GM19395 (cell line): ENCODE measurements at regions not wholly inside any gene's neighbourhood (a gene's known extent, or its start where the extent isn't known, plus 50 kb on each side); places are given as distances from the start of the nearest gene placed in this dataset.

Experiments
- ATAC-seq: cut with Tn5 transposase; IDR thresholded peaks from one replicate; pipeline ENCODE4 v1.9.1; 2021; ENCODE audit warnings: mild to moderate bottlenecking, moderate library complexity; ENCODE audit not compliant: unreplicated experiment

DNA sequence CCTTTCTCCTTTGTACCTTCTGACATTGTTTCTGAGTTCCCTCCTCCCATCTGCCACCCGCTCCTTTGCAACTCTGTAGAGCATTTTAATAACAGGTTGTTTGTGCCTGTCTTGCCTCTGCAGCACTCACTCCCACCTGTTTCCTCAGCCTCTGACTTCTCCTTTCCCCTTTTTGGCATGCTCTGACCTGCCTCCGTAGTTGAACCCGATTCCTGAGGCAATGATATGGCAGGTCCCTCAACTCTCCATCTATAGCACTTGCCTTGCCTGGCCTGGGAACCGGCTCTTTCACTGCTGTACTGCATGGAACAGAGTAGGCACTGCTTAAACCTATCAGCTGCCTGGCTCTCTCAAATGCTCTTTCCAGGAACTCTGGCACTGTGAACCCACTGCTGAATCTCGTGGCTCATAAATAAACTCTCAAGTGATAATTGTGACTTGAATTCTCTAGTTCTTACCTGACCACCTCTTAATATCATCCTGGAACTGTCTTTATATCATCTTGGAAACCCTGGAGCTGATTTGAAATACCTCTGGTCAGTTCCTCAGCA, 50.3 kb downstream of the UTRN start:
- ATAC-seq: no peak

DNA sequence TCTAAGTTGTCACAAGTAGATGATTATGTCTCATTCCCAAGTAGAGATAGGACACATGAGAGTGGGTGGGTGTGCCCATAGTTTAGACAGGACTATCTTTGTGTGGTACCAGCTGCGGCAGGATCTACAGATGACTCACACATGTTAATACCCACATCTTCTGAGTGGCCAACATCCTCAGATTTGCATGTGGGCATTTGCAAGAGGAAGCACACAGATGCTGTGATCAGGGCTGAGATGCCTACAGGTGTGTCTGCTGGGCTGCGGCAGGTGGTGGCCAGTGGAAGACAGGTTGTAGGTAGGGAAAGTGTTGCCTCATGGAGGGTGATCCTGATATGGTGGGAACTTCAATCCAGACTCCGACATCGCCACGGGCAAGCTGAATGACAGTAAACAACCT, 50.8 kb downstream of the UTRN start:
- ATAC-seq: peak; percentile 55

DNA sequence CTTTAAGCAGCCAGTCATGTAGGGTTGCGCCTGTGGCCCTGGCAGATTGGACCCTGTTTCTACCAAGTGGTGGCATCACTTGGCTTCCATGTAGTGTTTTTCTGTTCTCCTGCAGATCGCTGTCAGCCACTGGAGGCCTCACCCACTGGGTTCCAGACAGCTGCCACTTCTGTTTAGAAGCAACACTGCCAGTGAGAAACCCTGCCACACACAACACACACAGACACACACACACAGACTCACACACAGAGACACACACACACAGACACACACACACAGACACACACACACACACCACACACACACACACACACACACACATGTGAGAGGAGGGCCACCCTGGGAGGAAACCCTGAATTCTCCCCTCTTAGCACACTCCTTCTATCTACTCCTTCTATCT, 51.8 kb downstream of the UTRN start:
- no peak for ATAC-seq

DNA sequence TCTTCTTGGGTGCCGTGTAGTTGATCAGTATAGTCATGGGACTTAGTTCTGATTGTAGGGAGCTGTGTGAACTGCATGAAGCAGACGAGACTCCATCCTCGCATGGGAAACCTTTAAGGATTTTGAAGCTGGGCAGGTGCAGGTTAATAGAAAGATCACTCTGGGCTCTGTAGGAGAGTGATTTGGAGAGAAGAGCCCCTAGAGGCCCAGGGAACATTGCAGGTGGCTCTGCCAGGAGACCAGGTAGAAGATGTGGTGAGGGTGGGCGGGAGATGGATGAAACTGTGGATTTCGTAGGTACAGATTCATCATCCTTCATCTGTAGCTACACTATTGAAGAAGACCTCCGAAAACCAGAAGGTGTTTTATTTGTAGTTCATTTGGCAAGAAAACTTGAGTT, 53.3 kb downstream of the UTRN start:
- no peak for ATAC-seq

DNA sequence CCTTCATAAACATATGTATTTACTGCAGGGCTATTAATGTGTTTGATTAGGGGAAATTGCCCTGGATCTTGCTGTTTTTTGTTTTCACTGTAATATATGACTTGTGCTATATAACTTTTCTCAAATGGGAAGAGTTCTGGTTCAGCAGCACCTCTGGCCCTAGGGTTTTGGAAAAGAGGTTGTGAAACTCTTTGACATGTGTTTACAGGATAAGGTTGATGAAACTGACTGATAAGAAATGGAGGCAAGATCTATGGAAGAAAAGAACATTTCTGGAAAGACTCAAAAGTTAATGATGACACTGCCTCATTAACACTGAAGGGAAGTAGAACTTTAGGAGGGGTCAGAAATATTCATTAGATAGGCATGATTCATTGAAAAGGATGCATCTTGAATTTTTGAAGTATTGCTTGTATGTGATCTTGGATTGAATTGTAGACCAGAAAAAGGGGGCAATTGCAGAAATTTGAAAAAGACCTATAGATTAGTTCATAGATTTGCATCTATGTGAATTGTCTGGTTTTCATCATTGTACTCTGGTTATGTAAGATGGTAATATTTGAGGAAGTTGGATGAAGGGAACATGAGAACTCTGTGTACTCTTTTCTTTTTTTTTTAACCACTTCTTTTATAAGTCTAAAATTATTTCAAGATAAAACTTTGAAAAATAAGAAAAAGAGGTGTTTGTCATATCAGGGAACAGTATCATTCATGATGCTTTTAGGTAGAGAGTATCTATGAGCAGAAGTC, 54.0 kb downstream of the UTRN start:
- ATAC-seq: no peak

DNA sequence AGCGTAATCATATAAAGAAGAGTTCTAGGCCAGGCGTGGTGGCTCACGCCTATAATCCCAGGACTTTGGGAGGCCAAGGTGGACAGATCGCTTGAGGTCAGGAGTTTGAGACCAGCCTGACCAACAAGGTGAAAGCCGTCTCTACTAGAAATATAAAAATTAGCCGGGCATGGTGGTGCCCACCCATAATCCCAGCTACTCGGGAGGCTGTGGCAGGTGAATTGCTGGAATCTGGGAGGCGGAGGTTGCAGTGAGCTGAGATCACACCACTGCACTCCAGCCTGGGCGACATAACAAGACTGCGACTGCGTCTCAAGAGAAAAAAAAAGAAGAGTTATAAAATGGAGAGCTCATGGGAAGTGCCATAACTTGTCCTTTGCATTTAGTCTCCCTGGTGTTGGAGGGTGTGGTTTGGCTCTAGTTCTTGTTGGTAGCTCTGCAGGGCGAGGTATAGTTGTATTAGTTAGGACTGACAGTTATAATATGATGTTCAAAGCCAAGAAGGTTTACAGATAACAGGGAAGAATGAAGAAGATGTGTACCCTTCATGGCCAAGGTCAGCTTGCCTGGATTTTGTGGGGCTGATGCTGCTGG, 54.8 kb downstream of the UTRN start:
- no peak for ATAC-seq

DNA sequence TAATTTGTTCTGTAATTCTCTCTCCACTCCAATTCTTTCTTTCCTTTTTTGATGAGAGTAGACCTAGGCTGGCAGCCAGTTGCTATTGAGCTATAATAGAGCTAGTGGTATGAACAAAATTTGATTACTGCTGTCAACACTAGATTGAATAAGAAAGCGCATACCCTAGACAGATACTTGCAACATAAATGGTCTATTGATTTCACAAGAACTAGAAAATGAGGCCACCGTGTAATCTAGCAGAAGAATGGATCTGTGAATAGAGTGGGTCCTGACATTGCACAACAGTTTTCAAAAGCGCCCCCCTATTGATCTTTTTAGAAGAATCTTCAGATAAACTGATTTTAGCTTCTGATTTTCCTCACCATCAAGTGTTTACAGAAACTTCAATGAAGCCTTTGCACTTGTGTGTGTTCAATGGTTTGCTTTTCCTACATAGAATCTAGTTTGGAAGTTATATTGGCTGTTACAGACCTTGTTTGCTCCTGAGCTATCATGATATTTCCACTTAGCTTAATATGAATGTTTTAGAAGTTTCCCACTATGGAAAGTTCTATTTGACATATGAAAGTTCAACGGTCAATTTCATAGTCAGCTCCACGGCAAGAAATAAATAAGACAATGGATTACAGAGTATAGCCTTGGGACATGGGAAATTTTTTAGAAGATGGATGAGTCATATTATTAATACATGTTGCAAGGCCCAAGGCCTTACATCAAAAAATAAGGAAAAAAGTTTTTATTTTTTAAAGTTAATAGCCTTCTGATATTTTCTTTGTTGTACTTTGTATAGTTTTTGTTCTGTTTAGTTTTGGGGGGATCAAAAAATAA, 55.6 kb downstream of the UTRN start:
- ATAC-seq: no peak

DNA sequence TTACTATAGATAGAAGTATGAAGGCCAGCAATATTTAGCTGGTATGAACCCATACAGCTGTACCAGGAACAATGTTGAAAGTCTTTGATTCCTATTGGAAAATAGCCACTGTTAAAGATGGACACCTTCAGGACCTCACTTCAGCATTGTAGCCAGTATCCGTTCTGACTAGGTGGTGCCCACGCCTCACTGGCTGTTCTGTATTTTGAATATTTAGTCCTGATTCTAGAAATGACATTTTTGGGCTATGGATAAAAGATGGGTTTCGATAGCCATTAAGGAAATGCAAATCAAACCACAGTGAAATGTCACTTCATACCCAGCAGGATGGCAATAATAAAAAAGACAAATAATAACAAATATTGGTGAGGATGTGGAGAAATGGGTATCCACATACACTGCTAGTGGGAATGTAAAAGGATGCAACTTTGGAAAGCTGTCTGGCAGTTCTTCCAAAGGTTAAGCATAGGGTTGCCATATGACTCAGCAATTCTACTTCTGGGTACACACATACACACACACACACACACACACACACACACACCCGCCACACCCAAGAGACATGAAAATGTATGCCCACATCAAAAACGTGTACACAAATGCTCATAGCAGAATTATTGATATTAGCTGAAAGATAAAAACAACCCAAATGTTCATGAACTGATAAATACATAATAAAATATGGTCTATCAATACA, 56.8 kb downstream of the UTRN start:
- ATAC-seq: peak; percentile 57

DNA sequence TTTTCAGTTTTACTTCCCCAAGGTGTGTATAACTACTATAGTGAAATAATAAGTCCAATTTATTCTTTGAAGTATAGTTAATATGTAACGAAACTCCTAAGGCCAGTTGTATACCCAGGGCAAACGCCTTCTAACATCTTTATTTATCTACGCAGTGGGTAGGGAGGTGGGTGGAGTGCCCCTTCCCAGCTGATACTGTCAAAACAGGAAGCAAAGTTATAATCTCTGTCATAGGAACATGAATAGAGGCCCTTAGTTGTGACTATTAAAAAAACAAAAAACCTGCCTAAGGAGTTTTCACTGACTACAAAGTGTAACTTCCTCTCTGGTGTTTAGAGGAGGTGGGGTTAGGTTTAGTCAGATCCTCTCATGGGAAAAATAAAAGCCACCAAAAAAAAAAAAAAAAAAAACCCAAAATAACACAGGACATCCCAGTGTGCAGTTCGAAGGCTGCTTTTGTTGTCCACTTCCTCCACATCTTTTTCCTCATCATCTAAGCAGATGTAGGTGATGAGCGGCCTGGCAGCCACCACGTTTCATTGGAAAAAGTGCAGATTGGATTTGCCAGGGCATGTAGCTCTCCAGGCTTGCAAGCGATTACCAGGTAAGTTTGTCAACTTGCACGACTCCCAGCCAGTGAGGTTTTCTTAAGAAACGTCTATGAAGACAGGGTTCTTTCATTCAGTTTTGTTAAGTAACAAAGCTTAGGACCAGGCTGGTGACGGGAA, 58.7 kb downstream of the UTRN start:
- ATAC-seq: peak; percentile 44

DNA sequence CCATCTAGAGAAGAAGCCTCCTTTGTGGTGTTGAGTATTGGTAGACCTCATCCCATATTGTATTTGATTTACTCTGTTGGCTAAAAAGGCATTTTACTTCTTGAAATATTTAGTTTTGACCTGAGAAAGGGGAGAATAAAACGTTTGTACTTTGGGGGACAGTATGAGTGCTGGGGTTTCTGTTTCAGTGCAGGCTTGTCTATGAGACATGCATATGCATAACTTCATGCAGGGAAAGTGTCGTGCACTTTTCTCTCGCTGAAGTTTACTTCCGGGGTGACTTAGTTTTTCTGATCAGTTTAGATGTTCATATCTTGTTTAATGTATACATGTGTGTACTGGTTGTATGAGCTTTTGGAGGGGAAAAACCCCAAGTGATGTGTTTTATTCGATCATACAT, 59.5 kb downstream of the UTRN start:
- ATAC-seq: peak; percentile 52

DNA sequence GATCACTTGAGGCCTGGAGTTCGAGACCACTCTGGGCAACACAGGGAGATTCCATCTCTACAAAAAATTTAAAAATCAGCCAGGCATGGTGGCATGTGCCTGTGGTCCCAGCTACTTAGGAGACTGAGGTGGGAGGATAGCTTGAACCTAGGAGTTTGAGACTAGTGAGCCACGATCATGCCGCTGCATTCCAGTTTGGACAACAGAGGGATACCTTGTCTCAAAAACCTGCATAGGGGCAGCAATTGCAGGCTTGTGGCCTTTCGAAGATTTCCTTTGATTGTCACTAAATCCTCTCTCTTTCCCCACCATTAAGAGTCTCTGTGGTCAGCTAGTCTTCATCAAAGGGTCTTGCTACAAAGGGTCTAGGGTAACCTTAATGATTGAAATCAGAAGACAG, 60.3 kb downstream of the UTRN start:
- no peak for ATAC-seq

DNA sequence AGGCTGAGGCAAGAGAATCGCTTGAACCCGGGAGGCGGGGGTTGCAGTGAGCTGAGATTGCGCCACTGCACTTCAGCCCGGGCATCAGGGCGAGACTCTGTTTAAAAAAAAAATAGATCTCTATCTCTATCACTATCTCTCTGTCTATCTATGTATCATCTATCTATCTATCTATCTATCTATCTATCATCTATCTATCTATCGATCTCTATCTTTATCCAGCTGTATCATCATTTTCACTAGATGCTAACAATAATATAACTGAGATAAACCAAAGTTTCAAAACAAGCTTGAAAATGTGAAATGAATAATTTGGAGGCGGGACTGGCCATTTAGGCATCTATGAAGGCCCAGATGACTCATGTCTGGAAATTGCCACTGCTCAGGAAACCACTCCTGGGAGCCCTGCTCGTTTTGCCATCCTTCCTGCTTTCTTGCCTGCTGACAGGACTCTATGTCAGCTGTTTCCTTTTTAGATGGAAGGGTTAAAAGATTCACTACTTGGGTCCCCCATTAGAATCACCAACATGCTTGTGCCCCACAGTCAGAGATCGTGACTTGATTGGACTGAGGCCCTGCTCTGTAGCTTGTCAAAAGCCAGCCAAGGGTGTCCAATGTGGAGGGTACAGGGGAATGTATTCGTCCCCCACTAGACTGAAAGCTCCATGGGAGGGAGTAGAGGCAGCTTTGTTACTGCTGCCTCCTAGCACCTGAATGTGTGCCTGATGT, 61.7 kb downstream of the UTRN start:
- ATAC-seq: peak; percentile 18

DNA sequence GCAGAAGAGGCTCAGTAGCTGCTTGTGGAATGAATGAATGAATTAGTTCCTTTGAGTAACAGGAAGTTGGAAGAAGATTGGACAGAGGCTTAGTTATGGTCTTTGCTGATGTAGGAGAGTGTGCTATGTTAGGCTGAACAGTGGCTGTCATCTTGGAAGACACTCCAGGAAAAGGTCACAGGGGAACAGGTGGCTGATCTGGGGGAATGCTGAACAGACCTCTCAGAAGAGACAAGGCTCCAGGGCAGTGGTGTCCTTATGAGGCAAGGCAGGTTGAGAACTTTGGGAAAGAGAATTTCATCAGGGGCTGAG, 62.3 kb downstream of the UTRN start:
- no peak for ATAC-seq

DNA sequence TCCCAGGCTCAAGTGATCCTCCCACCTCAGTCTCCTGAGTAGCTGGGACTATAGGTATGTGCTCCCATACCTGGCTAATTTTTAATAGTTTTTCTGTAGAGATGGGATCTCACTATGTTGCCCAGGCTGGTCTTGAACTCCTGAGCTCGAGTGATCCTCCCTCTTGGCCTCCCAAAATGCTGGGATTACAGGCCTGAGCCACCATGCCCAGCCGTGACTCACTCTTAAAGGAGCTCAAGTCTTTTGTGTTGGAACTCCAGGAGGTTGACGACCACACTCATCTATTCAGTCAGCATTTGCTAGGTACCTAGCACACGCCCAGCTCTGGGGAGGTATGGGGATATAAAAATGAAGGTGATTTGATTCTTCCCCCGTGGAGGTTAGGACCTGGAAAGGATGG, 62.8 kb downstream of the UTRN start:
- ATAC-seq: no peak

DNA sequence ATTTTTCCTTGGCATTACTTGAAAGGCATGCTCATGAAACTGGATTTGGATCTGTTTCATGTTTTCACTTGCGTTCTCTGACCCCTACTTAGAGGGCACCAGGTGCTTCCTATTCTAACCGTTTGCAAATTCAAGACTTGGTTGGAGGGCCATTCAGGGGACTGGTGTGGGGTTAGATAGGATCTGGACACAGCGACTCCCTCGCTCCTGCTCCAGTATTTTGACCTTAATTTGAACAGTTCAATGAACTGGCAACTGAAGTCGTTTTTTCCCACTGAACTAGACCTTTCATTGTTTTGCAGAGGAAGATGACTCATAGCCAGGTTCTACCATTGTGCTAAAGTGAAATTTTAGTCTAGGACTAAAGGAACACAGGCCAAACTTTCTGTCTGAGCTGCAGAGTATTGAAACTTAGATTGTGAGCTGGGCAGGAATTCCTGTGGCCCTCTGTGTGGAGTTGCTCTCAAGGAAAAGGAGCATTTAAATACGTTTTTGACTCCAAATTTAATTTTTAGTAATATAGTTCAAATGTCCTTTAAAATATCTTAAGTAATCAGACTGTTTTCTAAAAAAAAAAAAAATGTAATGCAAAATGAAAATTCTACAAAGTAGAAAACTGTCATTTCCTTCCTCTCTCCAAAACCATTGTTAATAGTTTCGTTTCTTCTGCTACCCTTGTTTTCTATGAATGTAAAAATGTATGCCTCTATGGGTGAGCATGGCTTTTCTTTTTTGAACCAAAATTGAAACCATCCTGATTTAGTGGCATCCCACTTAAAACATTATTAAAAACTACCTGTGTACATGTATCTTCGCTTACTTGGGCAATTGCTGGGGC, 64.8 kb downstream of the UTRN start:
- peak; percentile 46 for ATAC-seq

DNA sequence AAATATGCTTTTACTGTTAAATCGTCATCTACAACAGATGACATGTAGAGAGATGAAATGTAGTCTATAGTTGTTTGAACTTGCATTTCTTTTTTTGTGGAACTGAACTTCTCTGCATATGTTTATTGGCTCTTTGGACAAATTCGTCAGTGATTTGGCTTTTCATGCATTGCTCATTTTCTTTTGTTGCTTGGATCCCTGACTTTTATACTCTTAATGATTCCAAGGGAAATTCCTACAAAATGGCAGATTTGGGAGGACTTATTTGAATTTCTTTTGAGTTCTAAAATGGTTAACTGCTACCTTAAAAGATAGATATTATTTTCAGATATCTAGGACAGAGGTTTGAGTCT, 65.4 kb downstream of the UTRN start:
- peak; percentile 0 for ATAC-seq

DNA sequence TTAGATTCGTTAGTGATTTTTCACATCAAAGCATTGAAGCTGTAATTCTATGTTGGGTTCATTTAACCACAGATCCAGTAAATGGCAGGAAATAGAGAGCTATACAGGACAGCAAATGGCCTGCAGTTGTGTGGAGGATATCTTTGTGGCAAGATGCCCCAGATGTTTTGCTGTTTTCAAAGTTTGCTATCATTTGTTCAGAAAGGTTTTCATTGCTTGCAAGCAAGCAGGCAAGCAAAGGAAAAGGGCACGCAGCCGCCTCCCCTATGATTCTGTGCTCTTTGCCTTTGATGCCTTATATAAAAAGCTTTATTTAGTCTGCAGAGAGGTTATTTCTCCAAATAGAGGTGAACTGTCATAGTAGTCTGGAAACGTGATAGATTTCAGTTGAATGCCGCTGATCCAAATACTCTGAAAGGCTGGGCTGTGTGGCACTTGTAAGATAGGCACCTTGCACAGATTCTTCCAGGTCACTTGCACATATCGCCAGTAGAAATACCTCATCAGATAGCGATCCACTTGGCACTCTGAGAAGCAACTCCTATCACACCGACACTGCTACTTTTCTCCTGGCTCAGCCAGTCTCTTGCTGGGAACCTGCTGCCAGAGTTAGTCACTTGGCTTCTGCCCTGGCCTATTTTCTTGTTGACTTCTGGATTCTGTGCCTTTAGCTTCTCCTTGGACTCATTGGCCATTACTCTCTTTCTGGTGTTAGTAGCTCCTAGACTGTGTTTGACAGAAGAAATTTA, 66.4 kb downstream of the UTRN start:
- ATAC-seq: no peak

DNA sequence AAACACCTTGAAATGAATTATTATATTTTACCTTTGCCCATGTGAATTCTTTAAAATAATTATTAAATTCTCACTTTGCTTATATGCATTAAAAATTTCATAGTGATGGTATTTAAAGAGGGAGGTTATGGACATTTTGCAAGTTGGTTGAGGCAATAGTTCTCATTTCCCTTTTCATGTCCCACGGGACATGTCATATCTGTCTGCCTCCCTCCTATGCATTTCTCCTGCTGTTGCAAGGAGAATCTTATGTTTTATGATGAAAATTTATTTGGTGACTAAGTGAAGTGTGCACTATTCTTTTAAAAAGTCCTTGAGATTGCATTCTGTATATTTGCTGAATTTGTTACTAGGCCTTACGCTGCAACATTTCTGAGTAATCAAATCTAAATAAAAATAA, 67.2 kb downstream of the UTRN start:
- ATAC-seq: no peak
